DMS 273 treated with DMSO at 0.1 percent for 48 hours (cell line): ENCODE measurements at regions not wholly inside any gene's neighbourhood (a gene's known extent, or its start where the extent isn't known, plus 50 kb on each side); places are given as distances from the start of the nearest gene placed in this dataset.
A peak's percentile ranks its signal among the peaks of the same experiment; 100 is the strongest.

Source experiments
- DNase-seq: peaks from one replicate; lab custom pipeline; 2025; lab: John Stamatoyannopoulos, UW

GRCh38 chr3:160130950-160131349, 94.3 kb upstream of the C3orf80 start:
- DNase-seq, result no peak

GRCh38 chr3:160132226-160132625, 93.0 kb upstream of the C3orf80 start:
- DNase-seq, result no peak

DNA sequence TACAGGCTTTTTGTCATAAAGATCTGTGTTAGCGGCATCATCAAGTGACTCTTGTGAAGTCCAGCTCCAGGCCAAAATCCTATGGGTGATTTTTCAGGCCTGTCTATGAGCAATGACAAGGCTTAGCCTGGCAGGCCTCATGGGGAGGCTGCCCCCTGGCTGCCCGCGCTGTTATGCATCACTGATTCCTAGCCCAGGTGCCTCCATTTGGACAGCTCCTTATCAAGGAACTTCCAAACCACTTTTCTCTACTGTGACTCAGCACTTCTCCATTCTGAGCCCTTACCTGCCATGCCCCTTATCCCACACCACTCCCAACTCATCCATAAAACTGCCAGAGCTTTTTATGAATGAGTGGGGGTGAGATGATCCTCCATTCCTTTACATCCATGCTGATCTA, 91.5 kb upstream of the C3orf80 start:
- DNase-seq, result no peak

DNA sequence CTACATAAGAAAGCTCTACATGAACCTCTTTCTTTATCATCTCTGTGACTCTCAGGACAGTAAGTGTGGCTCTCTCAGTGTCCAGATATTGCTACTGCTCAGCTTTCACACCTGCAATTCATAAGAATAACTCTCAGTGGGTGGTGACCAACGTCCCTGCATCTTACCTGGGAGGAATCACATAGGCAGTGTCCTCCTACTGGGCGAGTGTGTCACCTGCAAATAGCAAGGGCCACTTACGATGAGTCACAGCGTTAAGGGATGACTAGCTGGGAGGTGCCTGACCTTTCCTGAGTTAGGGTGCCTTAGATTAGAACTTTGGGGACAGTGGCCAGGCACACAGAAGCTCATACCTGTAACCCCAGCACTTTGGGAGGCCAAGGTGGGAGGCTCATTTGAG, 90.8 kb upstream of the C3orf80 start:
- DNase-seq, result no peak

DNA sequence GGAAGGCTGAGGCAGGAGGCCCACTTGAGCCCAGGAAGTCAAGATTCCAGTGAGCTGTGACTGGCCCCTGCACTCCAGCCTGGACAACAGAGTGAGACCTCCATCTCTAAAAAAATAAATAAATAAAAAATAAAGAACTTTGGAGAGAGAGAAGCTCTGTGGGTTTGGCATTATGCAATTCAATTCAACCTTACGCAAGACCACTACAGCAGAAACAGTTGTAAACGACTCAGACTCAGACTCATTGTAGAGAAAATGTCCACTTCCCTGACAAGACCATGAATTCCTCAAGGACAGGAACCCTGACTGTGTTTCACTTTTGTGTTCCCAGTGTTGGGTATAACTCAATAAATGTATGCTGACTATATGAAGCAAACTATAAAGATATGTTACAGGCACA, 90.3 kb upstream of the C3orf80 start:
- no peak for DNase-seq

DNA sequence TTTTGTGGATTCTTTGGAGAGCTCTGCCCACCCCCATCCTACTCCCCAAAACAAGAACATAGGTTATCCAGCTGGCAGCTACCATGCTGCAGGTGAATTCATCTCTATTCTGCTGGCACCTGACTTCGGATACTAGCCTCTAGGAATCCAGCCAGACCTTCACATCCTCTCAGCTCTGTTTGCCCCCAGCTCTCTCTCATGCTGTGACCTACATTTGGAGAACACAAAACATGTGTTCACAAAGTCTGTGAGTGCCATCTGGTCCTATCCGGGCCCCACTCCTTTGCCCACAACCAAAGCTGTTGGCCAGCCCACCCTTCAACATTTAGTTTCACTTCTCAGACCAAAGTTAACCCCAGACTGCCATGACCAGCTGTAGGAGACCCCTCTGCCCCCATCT, 89.4 kb upstream of the C3orf80 start:
- DNase-seq, result peak; percentile 12

- DNase-seq, result no peak
Observed at GRCh38 chr3:160136421-160136820, 88.8 kb upstream of the C3orf80 start.

- DNase-seq, result no peak
Observed at GRCh38 chr3:160139291-160139690, 85.9 kb upstream of the C3orf80 start.

DNA sequence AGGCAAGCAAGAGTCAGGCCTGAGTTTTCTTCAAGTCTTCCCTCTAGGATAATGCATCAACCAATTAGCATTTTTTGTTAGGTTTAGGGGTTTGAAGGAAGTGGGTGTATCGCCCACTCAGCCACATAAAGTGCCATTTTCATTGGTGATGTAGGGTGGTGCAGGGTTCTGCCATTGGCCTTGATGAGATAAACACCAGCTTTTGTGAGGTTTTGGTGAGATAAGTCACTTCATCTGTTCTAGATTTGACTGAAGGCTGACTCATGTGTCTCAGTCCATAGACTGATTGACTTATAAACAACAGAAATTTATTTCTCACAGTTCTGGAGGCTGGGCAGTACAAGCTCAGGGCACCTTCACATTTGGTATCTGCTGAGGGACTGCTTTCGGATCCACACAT, 84.5 kb upstream of the C3orf80 start:
- no peak for DNase-seq

DNA sequence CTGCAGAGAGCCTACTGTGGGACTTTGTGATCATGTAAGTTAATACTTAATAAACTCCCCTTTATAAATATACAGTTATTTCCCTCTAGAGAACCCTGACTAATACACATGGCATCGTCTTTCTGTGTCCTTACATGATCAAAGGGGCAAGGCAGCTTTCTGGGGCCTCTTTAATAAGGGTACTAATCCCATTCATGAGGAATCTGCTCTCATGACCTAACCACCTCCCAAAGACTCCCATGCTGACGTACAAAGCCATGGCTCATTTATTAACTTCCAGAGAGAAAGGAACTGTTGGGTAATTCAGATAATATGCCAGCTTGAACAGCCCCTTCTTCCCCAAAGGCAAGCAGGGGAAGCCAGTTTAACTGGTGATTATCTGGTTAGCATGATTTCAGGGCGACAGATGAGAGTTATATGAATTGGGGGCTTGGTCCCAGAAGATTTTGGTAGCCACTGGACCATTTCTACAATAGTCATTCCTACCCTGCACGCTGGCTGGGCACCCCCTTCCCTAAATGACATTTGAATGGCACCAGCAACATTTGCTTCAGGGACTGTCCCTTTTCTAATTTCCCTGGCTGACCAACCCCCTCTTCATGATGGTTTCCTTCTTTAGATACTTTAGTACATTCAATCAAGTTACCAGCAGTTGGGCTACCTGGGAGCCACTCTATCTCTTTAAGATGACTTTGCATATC, 83.6 kb upstream of the C3orf80 start:
- no peak for DNase-seq

DNA sequence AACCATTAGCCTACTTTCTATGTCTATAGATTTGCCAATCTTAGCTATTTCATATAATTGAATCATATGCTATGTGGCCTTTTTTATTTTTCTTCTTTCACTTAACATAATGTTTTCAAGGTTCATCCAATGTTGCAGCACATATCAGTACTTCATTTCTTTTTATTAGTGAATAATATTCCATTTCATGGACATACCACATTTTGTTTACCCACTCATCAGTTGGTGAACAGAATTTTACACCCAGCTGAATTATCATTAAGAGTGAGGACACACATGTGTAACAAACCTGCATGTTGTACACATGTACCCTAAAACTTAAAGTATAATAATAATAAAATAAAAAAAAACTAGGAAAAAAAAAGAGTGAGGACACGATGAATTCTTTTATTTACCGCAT, 81.7 kb upstream of the C3orf80 start:
- DNase-seq, result no peak

DNA sequence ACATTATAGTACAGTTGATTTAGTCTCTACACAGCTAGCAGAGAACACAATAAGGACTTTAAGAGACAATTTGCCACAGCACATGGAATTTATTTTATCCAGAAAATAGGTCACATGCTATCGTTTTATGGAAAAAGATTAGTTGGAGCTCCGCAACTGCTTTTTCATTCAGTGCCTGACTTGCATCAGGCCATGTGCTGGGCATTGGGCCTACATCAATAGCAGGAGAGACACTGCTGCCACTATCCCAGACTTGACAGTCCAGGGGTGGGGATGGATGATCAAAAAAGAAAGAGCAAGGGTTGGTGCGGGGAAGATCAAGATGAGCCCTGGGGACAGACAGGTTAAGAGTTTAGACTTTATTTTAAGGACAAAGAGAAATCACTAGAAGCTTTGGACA, 75.2 kb upstream of the C3orf80 start:
- no peak for DNase-seq

- DNase-seq, result no peak
Observed at GRCh38 chr3:160150525-160150924, 74.7 kb upstream of the C3orf80 start.

- DNase-seq, result no peak
Observed at GRCh38 chr3:160152638-160153037, 72.6 kb upstream of the C3orf80 start.

- no peak for DNase-seq
Observed at GRCh38 chr3:160154033-160154432, 71.2 kb upstream of the C3orf80 start.

DNA sequence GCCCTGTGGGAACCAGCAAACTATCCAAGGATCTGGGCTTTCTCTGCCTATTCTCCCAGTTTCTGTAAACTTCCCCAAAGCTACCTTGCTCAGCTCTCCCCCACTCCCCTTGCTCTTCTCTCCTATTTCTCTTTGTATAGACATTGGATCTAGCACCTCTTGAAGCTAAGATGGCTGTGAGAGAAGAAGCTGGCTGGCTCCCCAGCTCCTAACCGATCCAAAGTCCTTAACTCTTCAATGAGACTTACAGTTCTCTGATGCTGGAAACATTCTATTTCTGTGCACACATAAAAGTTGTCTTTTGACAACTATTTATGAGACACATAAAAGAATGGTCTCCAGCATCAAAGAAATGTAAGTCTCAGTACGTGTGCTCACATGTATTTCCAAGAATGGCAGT, 70.6 kb upstream of the C3orf80 start:
- no peak for DNase-seq

DNA sequence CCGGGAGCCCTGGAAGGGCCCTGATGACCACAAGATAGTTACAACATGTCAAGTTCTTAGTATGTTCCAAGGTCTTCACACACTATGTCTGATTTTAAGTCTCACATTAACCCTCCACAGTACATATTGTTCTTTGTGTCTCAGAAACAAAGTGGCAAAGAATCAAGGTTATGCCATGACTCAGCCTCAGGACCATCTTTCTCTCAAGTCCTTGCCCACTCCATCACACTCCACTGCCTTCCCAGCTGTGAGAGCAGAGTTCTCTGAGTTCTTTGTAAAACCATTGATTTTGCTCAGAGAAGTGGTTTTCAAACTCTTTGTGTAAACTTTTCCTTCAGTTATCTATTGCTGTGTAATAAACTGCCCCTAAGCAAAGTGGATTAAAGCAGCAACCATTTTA, 67.9 kb upstream of the C3orf80 start:
- no peak for DNase-seq

- DNase-seq, result no peak
Observed at GRCh38 chr3:160159341-160159740, 65.9 kb upstream of the C3orf80 start.

DNA sequence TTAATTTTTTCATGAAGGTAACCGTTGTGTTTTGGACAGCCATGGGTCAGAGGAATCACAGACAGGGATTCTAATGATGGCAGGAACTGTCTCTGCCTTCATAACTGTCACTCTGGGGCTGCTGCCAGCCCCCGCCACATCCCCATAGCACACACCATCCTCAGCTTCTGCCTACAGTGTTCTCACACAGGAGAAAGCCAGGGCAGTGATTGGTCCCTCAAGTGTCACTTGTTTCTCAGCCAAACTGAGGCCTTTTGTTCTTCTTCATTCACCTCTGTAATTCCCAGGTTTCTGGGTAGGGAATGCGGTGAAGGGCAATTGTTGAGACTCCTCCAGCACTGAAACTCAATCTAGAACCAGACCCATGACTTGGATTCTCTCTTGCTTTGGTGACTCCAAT, 65.4 kb upstream of the C3orf80 start:
- no peak for DNase-seq

- no peak for DNase-seq
Observed at GRCh38 chr3:160161921-160162320, 63.3 kb upstream of the C3orf80 start.

- peak; percentile 49 for DNase-seq
Observed at GRCh38 chr3:160162440-160162839, 62.8 kb upstream of the C3orf80 start.

GRCh38 chr3:160163229-160163878, 61.9 kb upstream of the C3orf80 start:
- no peak for DNase-seq

DNA sequence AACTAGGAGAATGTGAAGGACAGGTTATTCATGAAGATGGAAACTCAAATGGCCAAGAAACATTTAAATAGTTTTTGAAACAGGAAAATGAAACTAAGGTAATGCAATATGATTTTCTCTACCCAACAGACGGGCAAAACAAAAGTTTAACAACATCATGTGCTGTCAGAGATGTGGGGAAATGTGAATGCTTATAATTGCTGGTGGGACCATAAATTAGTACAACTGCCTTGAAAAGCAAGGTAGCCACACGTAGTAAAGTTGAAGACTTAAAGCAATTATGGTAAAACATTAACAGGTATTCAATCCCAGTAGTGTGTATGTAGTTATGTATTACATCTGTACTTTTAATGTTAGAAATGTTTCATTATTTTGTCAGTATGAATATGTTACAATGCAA, 57.0 kb upstream of the C3orf80 start:
- no peak for DNase-seq
